SK-N-SH treated with all-trans-retinoic acid at 6 μM for 48 hours (cell line): ENCODE measurements at regions not wholly inside any gene's neighbourhood (a gene's known extent, or its start where the extent isn't known, plus 50 kb on each side); places are given as distances from the start of the nearest gene placed in this dataset.

ENCODE experiments used
- ATAC-seq: fragments of 200-7000 bp; cut with Tn5 transposase; 3 replicates; pipeline ENCODE4 v1.9.1; 2020; ENCODE audit warnings: mild to moderate bottlenecking, moderate library complexity
- ARNTL ChIP-seq: fragments of 450-650 bp; formaldehyde crosslinking; IDR thresholded peaks from 2 replicates; pipeline ENCODE4 v1.5.0; 2020; ENCODE audit warnings: low read depth, mild to moderate bottlenecking, moderate library complexity, borderline replicate concordance
- BACH2 ChIP-seq: fragments of 250-450 bp; sonication (Bioruptor Pico); IDR thresholded peaks from 2 replicates; pipeline ENCODE4 v1.9.0; 2021; ENCODE audit warnings: mild to moderate bottlenecking, borderline replicate concordance
- CSDC2 ChIP-seq: fragments of 250-450 bp; sonication (Bioruptor Pico); IDR thresholded peaks from 2 replicates; pipeline ENCODE4 v1.5.0; 2020; ENCODE audit warnings: mild to moderate bottlenecking, moderate library complexity
- CSRNP3 ChIP-seq: fragments of 250-450 bp; sonication (Bioruptor Pico); IDR thresholded peaks from 2 replicates; pipeline ENCODE4 v1.5.1; 2021; ENCODE audit warnings: mild to moderate bottlenecking, moderate library complexity
- ESRRG ChIP-seq: fragments of 250-450 bp; sonication (Bioruptor Pico); IDR thresholded peaks from 2 replicates; pipeline ENCODE4 v1.6.1; 2021; ENCODE audit warnings: mild to moderate bottlenecking
- GLIS3 ChIP-seq: fragments of 250-450 bp; sonication (Bioruptor Pico); IDR thresholded peaks from 2 replicates; pipeline ENCODE4 v1.5.0; 2020; ENCODE audit warnings: mild to moderate bottlenecking, moderate library complexity
- ISL1 ChIP-seq: fragments of 250-450 bp; sonication (Bioruptor Pico); IDR thresholded peaks from 2 replicates; pipeline ENCODE4 v2.1.2; 2022; ENCODE audit warnings: mild to moderate bottlenecking, moderate library complexity
- OSR1 ChIP-seq: fragments of 250-450 bp; sonication (Bioruptor Pico); IDR thresholded peaks from 2 replicates; pipeline ENCODE4 v1.8.0; 2022; ENCODE audit warnings: moderate library complexity, mild to moderate bottlenecking, inconsistent platforms
- PPARA ChIP-seq: fragments of 250-450 bp; sonication (Bioruptor Pico); IDR thresholded peaks from 2 replicates; pipeline ENCODE4 v1.5.0; 2020; ENCODE audit warnings: mild to moderate bottlenecking, borderline replicate concordance
- TCF4 ChIP-seq: fragments of 250-450 bp; sonication (Bioruptor Pico); IDR thresholded peaks from 2 replicates; pipeline ENCODE4 v1.8.0; 2021; ENCODE audit warnings: mild to moderate bottlenecking, moderate library complexity, borderline replicate concordance
- TOX ChIP-seq: fragments of 250-450 bp; sonication (Bioruptor Pico); IDR thresholded peaks from 2 replicates; pipeline ENCODE4 v1.8.0; 2021; ENCODE audit warnings: mild to moderate bottlenecking, moderate library complexity, borderline replicate concordance
- ZC3H10 ChIP-seq: fragments of 250-450 bp; sonication (Bioruptor Pico); IDR thresholded peaks from 2 replicates; pipeline ENCODE4 v1.5.1; 2021; ENCODE audit warnings: mild to moderate bottlenecking, moderate library complexity
- ZFP3 ChIP-seq: fragments of 250-450 bp; sonication (Bioruptor Pico); IDR thresholded peaks from 2 replicates; pipeline ENCODE4 v1.5.0; 2020; ENCODE audit warnings: mild to moderate bottlenecking, moderate library complexity
- ZFP30 ChIP-seq: fragments of 450-650 bp; formaldehyde crosslinking; IDR thresholded peaks from 2 replicates; pipeline ENCODE4 v1.5.0; 2022; ENCODE audit warnings: mild to moderate bottlenecking, moderate library complexity
- ZNF565 ChIP-seq: fragments of 450-650 bp; formaldehyde crosslinking; conservative IDR thresholded peaks from 2 replicates; pipeline ENCODE4 v1.5.0; 2020; ENCODE audit warnings: low read depth, mild to moderate bottlenecking, moderate library complexity
- ZNF8 ChIP-seq: fragments of 450-650 bp; formaldehyde crosslinking; IDR thresholded peaks from 2 replicates; pipeline ENCODE4 v1.5.0; 2020; ENCODE audit warnings: mild to moderate bottlenecking, moderate library complexity
- TF ChIP-seq, protein P1 (sequence below): fragments of 250-450 bp; sonication (Bioruptor Pico); IDR thresholded peaks from 2 replicates; pipeline ENCODE4 v1.5.1; 2020; ENCODE audit warnings: low read depth, mild to moderate bottlenecking, moderate library complexity
- TF ChIP-seq, protein P2 (sequence below): fragments of 250-450 bp; sonication (Bioruptor Pico); IDR thresholded peaks from 2 replicates; pipeline ENCODE4 v1.8.0; 2020; ENCODE audit warnings: mild to moderate bottlenecking, moderate library complexity, borderline replicate concordance
- TF ChIP-seq, protein P3 (sequence below): fragments of 250-450 bp; sonication (Bioruptor Pico); IDR thresholded peaks from 2 replicates; pipeline ENCODE4 v1.5.0; 2020; ENCODE audit warnings: mild to moderate bottlenecking, moderate library complexity
- TF ChIP-seq, protein P4 (sequence below): fragments of 250-450 bp; sonication (Bioruptor Pico); IDR thresholded peaks from 2 replicates; pipeline ENCODE4 v1.8.0; 2021; ENCODE audit warnings: low read depth, mild to moderate bottlenecking, moderate library complexity, borderline replicate concordance

DNA sequence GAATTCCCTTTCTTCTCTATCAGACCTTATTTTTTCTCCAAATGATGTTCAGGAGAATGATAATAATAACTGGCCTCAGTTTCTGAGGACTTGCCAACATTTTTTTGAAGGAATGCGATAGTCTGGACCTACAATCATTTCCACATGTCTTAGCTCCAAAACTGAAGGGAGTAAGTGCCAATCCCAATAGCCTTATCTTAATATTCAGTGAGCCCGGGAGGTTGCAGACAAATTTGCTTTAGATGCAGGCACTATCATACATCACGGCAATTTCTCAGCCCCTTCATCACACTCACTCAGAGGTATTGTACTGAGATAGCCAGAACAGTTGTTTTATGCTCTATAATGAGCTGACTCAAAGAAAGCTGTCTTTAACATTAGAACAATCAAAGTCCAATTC, 796.9 kb downstream of the ADGRL2 start (continued):
- TF ChIP-seq ZFP3 (CRISPR knock-in tag) (no peak), CSDC2 (no peak), OSR1 (CRISPR knock-in tag) (no peak), PPARA (no peak), ZFP30 (CRISPR knock-in tag) (no peak), GLIS3 (CRISPR knock-in tag) (no peak), ISL1 (peak; percentile 91), ZC3H10 (no peak), ZNF565 (CRISPR knock-in tag) (no peak), ARNTL (CRISPR knock-in tag) (no peak), TOX (CRISPR knock-in tag) (no peak)
- TF ChIP-seq, protein P1, sequence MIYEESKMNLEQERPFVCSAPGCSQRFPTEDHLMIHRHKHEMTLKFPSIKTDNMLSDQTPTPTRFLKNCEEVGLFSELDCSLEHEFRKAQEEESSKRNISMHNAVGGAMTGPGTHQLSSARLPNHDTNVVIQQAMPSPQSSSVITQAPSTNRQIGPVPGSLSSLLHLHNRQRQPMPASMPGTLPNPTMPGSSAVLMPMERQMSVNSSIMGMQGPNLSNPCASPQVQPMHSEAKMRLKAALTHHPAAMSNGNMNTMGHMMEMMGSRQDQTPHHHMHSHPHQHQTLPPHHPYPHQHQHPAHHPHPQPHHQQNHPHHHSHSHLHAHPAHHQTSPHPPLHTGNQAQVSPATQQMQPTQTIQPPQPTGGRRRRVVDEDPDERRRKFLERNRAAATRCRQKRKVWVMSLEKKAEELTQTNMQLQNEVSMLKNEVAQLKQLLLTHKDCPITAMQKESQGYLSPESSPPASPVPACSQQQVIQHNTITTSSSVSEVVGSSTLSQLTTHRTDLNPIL (CRISPR knock-in tag), result peak; percentile 45; the same call in 1 of the 2 replicates
- TF ChIP-seq, protein P2, sequence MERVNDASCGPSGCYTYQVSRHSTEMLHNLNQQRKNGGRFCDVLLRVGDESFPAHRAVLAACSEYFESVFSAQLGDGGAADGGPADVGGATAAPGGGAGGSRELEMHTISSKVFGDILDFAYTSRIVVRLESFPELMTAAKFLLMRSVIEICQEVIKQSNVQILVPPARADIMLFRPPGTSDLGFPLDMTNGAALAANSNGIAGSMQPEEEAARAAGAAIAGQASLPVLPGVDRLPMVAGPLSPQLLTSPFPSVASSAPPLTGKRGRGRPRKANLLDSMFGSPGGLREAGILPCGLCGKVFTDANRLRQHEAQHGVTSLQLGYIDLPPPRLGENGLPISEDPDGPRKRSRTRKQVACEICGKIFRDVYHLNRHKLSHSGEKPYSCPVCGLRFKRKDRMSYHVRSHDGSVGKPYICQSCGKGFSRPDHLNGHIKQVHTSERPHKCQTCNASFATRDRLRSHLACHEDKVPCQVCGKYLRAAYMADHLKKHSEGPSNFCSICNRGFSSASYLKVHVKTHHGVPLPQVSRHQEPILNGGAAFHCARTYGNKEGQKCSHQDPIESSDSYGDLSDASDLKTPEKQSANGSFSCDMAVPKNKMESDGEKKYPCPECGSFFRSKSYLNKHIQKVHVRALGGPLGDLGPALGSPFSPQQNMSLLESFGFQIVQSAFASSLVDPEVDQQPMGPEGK (CRISPR knock-in tag), result no peak

- TF ChIP-seq ZFP3 (CRISPR knock-in tag), result no peak
- TF ChIP-seq OSR1 (CRISPR knock-in tag), result no peak
- TF ChIP-seq, protein P1 (CRISPR knock-in tag), result no peak
- TF ChIP-seq GLIS3 (CRISPR knock-in tag), result no peak
- TF ChIP-seq ZNF8 (CRISPR knock-in tag), result no peak
- no peak for TF ChIP-seq TCF4 (CRISPR knock-in tag)
- TF ChIP-seq, all 23 proteins: peak for 0
- ATAC-seq, result no peak
Observed at GRCh38 chr1:82597141-82597540, 796.4 kb downstream of the ADGRL2 start.

GRCh38 chr1:82593561-82593960, 792.8 kb downstream of the ADGRL2 start:
- no peak for TF ChIP-seq ARNTL (CRISPR knock-in tag)
- TF ChIP-seq, all 23 proteins: peak for 0
- no peak for ATAC-seq

DNA sequence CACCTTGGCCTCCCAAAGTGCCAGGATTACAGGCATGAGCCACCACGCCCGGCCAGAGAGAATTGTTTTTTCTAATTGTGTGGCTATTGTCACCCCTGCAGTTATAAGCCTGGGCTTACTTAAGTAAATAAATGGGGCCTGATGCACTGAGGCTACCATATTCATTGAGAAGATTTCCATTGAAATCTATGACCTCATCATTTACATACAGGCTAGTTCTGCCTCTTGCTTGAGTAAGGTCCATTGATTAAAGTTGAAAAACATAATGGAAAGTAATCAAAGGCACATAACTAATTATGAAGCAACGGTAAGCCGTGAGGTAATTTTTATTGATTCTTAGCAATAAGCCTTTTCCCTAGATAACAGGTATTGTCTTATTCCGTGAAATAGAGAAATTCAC, 788.9 kb downstream of the ADGRL2 start:
- ATAC-seq, result no peak
- TF ChIP-seq, protein P3, sequence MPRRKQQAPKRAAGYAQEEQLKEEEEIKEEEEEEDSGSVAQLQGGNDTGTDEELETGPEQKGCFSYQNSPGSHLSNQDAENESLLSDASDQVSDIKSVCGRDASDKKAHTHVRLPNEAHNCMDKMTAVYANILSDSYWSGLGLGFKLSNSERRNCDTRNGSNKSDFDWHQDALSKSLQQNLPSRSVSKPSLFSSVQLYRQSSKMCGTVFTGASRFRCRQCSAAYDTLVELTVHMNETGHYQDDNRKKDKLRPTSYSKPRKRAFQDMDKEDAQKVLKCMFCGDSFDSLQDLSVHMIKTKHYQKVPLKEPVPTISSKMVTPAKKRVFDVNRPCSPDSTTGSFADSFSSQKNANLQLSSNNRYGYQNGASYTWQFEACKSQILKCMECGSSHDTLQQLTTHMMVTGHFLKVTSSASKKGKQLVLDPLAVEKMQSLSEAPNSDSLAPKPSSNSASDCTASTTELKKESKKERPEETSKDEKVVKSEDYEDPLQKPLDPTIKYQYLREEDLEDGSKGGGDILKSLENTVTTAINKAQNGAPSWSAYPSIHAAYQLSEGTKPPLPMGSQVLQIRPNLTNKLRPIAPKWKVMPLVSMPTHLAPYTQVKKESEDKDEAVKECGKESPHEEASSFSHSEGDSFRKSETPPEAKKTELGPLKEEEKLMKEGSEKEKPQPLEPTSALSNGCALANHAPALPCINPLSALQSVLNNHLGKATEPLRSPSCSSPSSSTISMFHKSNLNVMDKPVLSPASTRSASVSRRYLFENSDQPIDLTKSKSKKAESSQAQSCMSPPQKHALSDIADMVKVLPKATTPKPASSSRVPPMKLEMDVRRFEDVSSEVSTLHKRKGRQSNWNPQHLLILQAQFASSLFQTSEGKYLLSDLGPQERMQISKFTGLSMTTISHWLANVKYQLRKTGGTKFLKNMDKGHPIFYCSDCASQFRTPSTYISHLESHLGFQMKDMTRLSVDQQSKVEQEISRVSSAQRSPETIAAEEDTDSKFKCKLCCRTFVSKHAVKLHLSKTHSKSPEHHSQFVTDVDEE (CRISPR knock-in tag), result no peak
- TF ChIP-seq, protein P4, sequence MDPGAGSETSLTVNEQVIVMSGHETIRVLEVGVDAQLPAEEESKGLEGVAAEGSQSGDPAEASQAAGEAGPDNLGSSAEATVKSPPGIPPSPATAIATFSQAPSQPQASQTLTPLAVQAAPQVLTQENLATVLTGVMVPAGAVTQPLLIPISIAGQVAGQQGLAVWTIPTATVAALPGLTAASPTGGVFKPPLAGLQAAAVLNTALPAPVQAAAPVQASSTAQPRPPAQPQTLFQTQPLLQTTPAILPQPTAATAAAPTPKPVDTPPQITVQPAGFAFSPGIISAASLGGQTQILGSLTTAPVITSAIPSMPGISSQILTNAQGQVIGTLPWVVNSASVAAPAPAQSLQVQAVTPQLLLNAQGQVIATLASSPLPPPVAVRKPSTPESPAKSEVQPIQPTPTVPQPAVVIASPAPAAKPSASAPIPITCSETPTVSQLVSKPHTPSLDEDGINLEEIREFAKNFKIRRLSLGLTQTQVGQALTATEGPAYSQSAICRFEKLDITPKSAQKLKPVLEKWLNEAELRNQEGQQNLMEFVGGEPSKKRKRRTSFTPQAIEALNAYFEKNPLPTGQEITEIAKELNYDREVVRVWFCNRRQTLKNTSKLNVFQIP (CRISPR knock-in tag), result no peak
- TF ChIP-seq BACH2 (CRISPR knock-in tag), result no peak
- no peak for TF ChIP-seq ZNF8 (CRISPR knock-in tag)
- TF ChIP-seq ESRRG (CRISPR knock-in tag), result no peak
- TF ChIP-seq ISL1, result no peak
- TF ChIP-seq ZFP30 (CRISPR knock-in tag), result no peak
- TF ChIP-seq, protein P2 (CRISPR knock-in tag), result no peak
- TF ChIP-seq ARNTL (CRISPR knock-in tag), result no peak
- no peak for TF ChIP-seq CSRNP3
- TF ChIP-seq, protein P1 (CRISPR knock-in tag), result no peak
- TF ChIP-seq PPARA, result no peak
- TF ChIP-seq TOX (CRISPR knock-in tag), result no peak
- no peak for TF ChIP-seq OSR1 (CRISPR knock-in tag)
- TF ChIP-seq, all 23 proteins: peak for 0
